ENCODE measurements at regions not wholly inside any gene's neighbourhood (a gene's known extent, or its start where the extent isn't known, plus 50 kb on each side); places are given as distances from the start of the nearest gene placed in this dataset.
"Not testable (repeated sequence)": the region's sequence is repeated elsewhere in the genome, so short reads cannot be mapped to it uniquely, and the experiment has no call there.

DNA sequence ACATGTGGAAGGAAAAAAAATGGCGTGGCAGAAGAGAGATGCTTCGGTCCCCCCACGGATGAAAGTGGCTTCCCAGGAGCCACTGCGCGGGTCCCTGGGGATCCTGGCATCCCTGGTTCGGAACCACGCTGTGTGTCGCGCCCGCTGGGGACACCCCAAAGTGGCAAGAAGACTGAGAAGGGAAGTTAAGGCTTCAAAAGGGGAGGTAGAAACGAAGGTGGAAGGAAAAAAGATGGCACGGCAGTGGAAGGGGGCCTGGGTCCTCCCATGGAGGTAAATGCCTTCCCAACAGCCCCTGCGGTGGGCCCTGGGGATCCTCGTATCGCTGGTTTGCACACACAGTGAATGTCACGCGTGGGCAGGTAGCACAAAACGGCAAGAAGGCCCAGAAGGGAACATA, 281.7 kb downstream of the ALG10 start:
- DNase-seq (ENCODE audit: low read depth) = no peak

DNA sequence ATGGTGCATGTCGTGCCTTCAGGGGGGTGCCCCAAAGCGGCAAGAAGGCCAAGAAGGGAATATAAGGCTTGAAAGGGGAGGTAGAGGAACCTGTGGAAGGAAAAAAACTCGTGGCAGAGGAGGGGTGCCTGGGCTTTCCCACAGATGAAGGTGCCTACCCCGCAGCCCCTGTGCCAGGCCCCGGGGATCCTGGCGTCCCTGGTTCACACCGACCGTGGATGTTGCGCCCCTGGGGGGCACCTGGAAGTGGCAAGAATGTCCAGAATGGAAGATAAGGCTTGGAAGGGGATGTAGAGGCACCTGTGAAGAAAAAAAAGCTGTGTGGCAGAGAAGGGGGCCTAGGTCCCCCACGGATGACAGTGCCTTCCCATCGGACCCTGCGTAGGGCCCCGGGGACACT, 282.2 kb downstream of the ALG10 start:
- DNase-seq (ENCODE audit: low read depth) = no peak

DNA sequence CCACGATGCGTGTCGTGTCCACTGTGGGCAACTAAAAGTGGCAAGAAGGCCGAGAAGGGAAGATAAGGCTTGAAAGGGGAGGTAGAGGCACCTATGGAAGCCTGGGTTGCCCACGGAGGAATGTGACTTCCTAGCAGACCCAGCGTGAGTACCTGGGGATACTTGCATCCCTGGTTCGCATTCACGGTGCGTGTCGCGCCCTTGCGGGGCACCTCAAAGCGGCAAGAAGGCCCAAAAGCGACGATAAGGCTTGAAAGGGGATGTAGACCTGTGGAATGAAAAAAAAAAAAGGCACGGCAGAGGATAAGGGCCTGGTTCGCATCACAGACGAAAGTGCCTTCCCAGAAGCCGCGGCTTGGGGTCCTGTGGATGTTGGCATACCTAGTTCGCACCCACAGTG, 282.9 kb downstream of the ALG10 start:
- DNase-seq (ENCODE audit: low read depth) = no peak

DNA sequence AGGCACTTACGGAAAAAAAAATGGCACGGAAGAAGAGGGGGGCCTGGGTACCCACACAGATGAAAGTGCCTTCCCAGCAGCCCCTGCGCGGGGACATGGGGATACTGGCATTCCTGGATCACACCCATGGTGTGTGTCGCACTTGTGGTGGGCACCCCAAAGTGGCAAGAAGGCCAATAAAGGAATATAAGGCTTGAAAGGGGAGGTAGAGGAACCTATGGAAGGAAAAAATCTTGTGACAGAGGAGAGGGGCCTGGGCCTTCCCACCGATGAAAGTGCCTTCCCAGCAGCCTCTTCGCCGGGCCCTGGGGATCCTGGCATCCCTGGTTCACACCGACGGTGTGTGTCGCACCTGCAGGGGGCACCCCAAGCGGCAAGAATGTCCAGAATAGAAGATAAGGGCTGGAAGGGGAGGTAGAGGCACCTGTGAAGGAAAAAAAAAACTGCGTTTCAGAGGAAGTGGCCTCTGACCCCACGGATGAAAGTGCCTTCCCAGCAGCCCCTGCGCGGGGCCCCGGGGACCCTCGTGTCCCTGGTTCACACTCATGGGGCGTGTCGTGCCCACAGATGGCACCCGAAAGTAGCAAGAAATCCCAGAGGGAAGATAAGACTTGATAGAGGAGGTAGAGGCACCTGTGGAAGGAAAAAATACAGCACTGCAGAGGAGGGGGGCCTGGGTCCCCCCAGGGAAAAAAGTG, 284.0 kb downstream of the ALG10 start:
- no peak for DNase-seq (ENCODE audit: low read depth)

DNA sequence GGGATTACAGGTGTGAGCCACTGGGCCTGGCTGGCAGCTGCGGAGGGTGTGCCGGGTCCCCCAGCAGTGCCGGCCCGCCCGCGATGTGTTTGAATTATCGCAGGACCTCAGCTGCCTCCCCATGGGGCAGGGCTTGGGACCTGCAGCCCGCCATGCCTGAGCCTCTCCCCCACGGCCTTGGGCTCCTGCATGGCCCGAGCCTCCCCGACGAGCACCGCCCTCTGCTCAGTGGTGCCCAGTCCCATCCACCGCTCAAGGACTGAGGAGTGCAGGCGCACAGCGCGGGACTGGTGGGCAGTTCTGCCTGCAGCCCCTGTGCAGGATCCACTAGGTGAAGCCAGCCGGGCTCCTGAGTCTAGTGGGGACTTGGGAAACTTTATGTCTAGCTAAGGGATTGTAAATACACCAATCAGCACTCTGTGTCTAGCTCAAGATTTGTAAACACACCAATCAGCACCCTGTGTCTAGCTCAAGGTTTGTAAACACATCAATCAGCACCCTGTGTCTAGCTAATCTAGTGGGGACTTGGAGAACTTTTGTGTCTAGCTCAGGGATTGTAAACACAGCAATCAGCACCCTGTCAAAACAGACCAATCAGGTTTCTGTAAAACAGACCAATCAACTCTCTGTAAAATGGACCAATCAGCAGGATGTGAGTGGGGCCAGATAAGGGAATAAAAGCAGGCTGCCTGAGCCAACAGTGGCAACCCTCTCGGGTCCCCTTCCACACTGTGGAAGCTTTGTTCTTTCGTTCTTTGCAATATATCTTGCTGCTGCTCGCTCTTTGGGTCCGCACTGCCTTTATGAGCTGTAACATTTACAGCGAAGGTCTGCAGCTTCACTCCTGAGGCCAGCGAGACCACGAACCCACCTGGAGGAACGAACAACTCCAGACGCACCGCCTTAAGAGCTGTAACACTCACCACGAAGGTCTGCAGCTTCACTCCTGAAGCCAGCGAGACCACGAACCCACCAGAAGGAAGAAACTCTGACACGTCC, 287.8 kb downstream of the ALG10 start:
- not testable (repeated sequence) for DNase-seq (ENCODE audit: low read depth)

- DNase-seq (ENCODE audit: low read depth) = no peak
These were observed 289.0 kb downstream of the ALG10 start for GRCh38 chr12:34311337-34311736.

DNA sequence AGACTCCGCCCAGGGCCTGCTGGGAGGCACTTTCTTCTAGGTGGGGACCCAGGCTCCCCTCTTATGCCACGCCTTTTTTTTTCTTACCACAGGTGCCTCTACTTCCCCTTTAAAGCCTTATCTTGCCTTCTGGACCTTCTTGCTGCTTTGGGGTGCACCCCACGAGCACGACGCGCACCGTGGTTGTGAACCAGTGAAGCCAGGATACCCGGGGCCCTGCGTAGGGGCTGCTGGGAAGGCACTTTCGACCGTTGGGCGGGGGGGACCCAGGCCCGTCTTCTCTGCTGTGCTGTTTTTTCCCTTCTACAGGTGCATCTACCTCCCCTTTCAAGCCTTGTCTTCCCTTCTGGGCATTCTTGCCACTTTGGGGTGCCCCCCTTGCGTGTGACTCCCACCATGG, 305.4 kb downstream of the ALG10 start:
- DNase-seq (ENCODE audit: low read depth) = no peak

GRCh38 chr12:34333337-34333736, 311.0 kb downstream of the ALG10 start:
- DNase-seq (ENCODE audit: low read depth) = no peak

GRCh38 chr12:34334538-34334937, 312.2 kb downstream of the ALG10 start:
- no peak for DNase-seq (ENCODE audit: low read depth)

- DNase-seq (ENCODE audit: low read depth) = no peak
These were observed 312.9 kb downstream of the ALG10 start for GRCh38 chr12:34334953-34335743.

DNA sequence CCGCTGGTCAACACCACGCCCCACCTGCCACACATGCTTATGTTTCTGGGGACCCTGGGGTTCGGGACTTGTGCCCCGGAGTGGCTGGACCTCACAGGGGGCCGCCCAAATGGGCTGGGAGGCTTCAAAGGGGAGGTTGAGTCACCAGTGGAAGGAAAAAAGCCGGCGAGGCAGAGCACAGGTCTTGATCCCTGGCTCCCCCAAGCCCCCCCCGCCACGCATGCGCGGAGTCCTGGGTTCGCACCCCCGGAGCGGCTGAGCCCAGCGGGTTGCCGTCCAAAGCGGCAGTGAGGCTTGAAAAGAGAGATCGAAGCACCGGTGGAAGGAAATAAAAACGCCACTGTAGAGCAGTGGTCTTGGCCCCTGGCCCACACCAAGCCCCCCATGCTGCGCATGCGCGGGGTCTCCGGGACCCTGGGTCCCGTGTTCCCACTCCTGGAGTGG, 313.5 kb downstream of the ALG10 start:
- no peak for DNase-seq (ENCODE audit: low read depth)

DNA sequence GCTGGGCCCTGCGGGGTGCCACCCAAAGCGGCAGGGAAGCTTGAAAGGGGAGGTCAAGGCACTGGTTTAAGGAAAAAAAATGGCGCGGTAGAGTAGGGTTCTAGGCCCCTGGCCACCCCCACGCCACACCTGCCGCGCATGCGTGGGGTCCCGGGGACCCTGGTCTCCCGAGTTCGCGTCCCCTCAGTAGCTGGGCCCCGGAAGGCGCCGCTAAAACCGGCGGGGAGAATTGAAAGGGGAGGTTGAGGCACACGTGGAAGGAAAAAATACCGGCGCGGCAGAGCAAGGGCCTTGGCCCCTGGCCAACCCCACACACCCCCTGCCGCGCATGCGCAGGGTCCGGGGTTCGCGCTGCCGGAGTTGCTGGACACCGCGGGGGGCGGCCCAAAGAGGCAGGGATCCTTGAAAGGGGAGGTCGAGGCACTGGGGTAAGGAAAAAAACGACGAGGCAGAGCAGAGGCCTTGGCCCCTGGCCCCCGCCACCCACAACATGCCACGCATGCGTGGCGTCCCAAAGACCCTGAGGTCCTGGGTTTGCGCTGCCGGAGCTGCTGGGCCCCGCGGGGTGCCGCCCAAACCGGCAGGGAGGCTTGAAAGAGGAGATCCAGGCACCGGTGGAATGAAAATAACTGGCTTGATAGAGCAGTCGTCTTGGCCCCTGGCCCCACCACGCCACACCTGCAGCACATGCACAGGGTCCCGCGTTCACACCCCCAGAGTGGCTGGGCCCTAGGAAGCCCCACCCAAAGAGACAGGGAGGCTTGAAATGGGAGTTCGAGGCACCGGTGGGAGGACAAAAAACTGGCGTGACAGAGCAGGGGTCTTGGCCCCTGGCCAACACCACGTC, 314.5 kb downstream of the ALG10 start:
- no peak for DNase-seq (ENCODE audit: low read depth)

DNA sequence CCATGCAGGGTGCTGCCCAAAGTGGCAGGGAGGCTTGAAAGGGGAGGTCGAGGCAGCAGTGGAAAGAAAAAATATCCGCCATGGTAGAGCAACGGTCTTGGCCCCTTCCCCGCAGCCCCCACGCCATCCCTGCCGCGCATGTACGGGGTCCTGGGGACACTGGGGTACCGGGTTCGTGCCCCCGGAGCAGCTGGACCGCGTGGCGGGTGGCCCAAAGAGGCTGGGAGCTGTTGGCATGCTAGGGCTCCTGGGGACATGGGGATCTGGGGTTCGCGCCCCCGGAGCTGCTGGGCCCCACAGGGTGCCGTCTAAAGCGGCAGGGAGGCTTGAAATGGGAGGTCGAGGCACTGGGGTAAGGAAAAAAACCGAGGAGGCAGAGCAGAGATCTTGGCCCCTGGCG, 316.5 kb downstream of the ALG10 start:
- DNase-seq (ENCODE audit: low read depth) = no peak

DNA sequence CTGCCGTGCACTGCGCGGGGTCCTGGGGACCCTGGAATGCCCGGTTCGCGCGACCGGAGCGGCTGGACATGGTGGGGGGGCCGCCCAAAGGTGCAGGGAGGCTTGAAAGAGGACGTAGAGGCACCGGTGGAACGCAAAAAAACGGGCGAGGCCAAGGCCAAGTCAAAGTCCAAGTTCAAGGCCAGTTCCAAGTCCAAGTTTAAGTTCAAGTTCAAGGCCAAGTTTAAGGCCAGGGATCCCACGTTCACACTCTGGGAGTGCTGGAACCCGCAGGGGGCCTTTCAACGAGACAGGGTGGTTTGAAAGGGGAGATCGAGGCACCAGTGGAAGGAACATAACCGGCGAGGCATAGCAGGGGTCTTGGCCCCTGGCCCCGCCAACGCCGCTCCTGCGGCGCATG, 317.6 kb downstream of the ALG10 start:
- DNase-seq (ENCODE audit: low read depth) = no peak

DNA sequence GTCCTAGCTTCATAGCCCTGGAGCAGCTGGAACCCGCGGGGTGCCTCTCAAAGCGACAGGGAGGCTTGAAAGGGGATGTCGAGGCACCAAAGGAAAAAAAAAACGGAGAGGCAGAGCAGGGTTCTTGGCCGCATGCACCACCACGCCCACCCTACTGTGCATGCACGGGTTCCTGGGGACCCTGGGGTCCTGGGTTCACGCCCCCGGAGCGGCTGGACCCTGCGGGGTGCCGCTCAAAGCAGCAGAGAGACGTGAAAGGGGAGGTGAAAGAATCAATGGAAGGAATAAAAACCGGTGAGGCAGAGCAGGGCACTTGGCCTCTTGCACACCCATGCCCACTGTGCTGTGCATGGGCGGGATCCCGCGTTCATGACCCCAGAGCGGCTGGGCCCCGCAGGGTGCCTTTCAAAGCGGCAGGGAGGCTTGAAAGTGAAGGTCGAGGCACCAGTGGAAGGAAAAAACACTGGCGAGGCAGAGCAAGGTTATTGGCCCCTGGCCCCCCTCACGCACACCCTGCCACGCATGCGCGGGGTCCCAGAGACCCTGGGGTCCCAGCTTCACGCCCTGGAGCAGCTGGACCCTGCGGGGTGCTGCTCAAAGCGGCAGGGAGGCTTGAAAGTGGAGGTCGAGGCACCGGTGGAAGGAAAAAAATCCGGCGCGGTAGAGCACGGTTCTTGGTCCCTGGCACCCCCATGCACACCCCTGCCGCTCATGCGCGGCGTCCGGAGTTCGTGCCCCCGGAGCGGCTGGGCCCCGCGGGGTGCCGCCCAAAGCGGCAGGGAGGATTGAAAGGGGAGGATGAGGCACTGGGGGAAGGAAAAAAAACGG, 318.5 kb downstream of the ALG10 start:
- no peak for DNase-seq (ENCODE audit: low read depth)

DNA sequence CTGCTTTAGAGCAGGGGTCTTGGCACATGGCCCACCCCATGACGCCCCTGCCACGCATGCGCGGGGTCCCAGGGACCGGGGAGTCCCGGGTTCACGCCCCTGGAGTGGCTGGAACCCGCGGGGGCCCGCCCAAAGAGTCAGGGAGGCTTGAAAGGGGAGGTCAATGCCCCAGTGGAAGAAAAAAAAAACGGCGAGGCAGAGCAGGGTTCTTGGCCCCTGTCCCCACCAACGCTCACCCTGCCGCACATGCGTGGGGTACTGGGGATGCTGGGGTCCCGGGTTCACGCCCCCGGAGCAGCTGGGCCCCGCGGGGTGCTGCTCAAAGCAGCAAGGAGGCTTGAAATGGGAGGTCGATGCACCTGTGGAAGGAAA, 319.1 kb downstream of the ALG10 start:
- no peak for DNase-seq (ENCODE audit: low read depth)

DNA sequence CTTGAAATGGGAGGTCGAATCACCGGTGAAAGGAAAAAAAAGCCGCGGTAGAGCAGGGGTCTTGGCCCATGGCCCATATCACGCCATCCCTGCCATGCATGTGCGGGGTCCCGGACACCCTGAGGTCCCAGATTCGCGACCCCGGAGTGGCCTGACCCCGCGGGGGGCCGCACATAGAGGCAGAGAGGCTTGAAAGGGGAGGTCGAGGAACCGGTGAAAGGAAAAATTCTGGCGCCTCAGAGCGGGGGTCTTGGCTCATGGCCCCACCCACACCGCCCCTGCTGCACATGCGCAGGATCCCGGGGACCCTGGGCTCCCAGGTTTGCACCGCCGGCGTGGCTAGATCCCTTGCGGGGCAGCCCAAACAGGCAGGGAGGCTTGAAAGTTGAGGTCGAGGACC, 319.8 kb downstream of the ALG10 start:
- DNase-seq (ENCODE audit: low read depth) = no peak

GRCh38 chr12:34343345-34343744, 321.0 kb downstream of the ALG10 start:
- DNase-seq (ENCODE audit: low read depth) = no peak

- no peak for DNase-seq (ENCODE audit: low read depth)
These were observed 321.5 kb downstream of the ALG10 start for GRCh38 chr12:34343766-34344165.

GRCh38 chr12:34344851-34345522, 322.7 kb downstream of the ALG10 start:
- no peak for DNase-seq (ENCODE audit: low read depth)

All from stimulated activated CD8-positive, alpha-beta memory T cell treated with anti-CD3 and anti-CD28 coated beads, Interleukin-12 subunit alpha, Interleukin-12 subunit beta, amount 100 ng/mL, for 4 hours (primary cell).